GM12878 (cell line): ENCODE measurements at regions not wholly inside any gene's neighbourhood (a gene's known extent, or its start where the extent isn't known, plus 50 kb on each side); places are given as distances from the start of the nearest gene placed in this dataset.

Experiments
- ATAC-seq: fragments of 200-7000 bp; cut with Tn5 transposase; 3 replicates; pipeline ENCODE4 v1.9.1; 2020; ENCODE audit warnings: mild to moderate bottlenecking, moderate library complexity
- BruUV-seq: library from RNA; stranded (reverse); fragments of 400-500 nt; replicated peaks from 2 replicates; lab custom pipeline; 2021; lab: Mats Ljungman, UMichigan
- CTCF ChIA-PET: fragments of 300-600 bp; sonication (Branson Sonifier 250); formaldehyde crosslinking; extraction: SDS; loops from one replicate; lab custom pipeline; 2021; ENCODE audit warnings: inconsistent platforms; lab: Yijun Ruan, JAX
- POLR2A ChIA-PET: fragments of 350-600 bp; formaldehyde crosslinking; extraction: SDS; loops from one replicate; lab custom pipeline; 2021; ENCODE audit warnings: inconsistent platforms; lab: Charles Lee
- RAD21 ChIA-PET: fragments of 300-600 bp; sonication (Branson Sonifier 250); formaldehyde crosslinking; loops from one replicate; lab custom pipeline; 2023; ENCODE audit warnings: antibody characterized with exemption; ENCODE audit not compliant: unreplicated experiment; lab: Charles Lee
- SMC1A ChIA-PET: fragments of 300-600 bp; sonication (Branson Sonifier 250); formaldehyde crosslinking; loops from one replicate; lab custom pipeline; 2023; ENCODE audit not compliant: unreplicated experiment, uncharacterized antibody; lab: Charles Lee
- DNase-seq: peaks from one replicate; pipeline ENCODE4 v3.0.0-alpha.2; 2011; ENCODE audit warnings: low read depth, low spot score
- FAIRE-seq: peaks from 3 replicates; lab custom pipeline; 2011; peaks lifted over from hg19 to GRCh38; lab: Jason Lieb, UNC
- H2AFZ ChIP-seq: 2 replicates; pipeline ENCODE4 v1.6.0; 2011; ENCODE audit warnings: low read depth, low read length, control low read depth; ENCODE audit not compliant: control insufficient read depth
- H3K27ac ChIP-seq: 2 replicates; pipeline ENCODE4 v1.5.1; 2011; ENCODE audit warnings: control low read depth; ENCODE audit not compliant: control insufficient read depth, insufficient read depth
- H3K27me3 ChIP-seq, 2 experiments: replicated peaks in 1 of 2; 2 replicates each; pipeline versions ENCODE4 v1.6.0 to v1.6.1; 2011; ENCODE audit warnings: low read length in 1 of 2; ENCODE audit not compliant: control insufficient read depth in 2 of 2, insufficient read depth in 2 of 2
- H3K36me3 ChIP-seq, 2 experiments: 2 replicates each; pipeline ENCODE4 v1.5.1; 2011; ENCODE audit warnings: low read length in 1 of 2; ENCODE audit not compliant: control insufficient read depth in 2 of 2, insufficient read depth in 2 of 2
- H3K4me1 ChIP-seq: 2 replicates; pipeline ENCODE4 v1.6.1; 2011; ENCODE audit warnings: mild to moderate bottlenecking, low read length, moderate library complexity, mixed read lengths; ENCODE audit not compliant: control insufficient read depth, insufficient read depth
- H3K4me2 ChIP-seq: 2 replicates; pipeline ENCODE4 v1.6.0; 2011; ENCODE audit warnings: control low read depth; ENCODE audit not compliant: control insufficient read depth, insufficient read depth
- H3K4me3 ChIP-seq: fragments of 200-600 bp; sonication (generic); 2 replicates; pipeline ENCODE4 v1.5.1; 2016
- H3K79me2 ChIP-seq: 2 replicates; pipeline ENCODE4 v1.6.0; 2011; ENCODE audit warnings: low read length; ENCODE audit not compliant: control insufficient read depth, insufficient read depth
- H3K9ac ChIP-seq: 2 replicates; pipeline ENCODE4 v1.8.0; 2011; ENCODE audit warnings: low read length, control low read depth, mixed read lengths; ENCODE audit not compliant: control insufficient read depth, insufficient read depth
- H3K9me3 ChIP-seq: replicated peaks from 3 replicates; pipeline ENCODE4 v1.5.1; 2011; ENCODE audit warnings: mild to moderate bottlenecking, low read length; ENCODE audit not compliant: control insufficient read depth, insufficient read depth
- H4K20me1 ChIP-seq: 2 replicates; pipeline ENCODE4 v1.6.0; 2011; ENCODE audit not compliant: control insufficient read depth, insufficient read depth
- EGR1 ChIP-seq, 2 experiments: IDR thresholded peaks; 1 replicate in 1 of 2; 2 replicates in 1 of 2; pipeline ENCODE4 v1.6.1; 2011 to 2012; ENCODE audit warnings: low read depth in 2 of 2, low read length in 2 of 2, borderline replicate concordance in 1 of 2, mild to moderate bottlenecking in 1 of 2, moderate library complexity in 1 of 2
- MAX ChIP-seq: IDR thresholded peaks from 2 replicates; pipeline ENCODE4 v1.6.1; 2012; ENCODE audit warnings: low read depth, low read length, improper control_type of control experiment
- POLR2AphosphoS2 ChIP-seq: IDR thresholded peaks from 2 replicates; pipeline ENCODE4 v1.6.1; 2011; ENCODE audit warnings: low read depth, mild to moderate bottlenecking, low read length, improper control_type of control experiment, moderate library complexity
- RAD51 ChIP-seq: fragments of 450-650 bp; IDR thresholded peaks from 2 replicates; pipeline ENCODE4 v1.6.1; 2016; ENCODE audit warnings: moderate library complexity, mild to moderate bottlenecking, inconsistent platforms
- SIX5 ChIP-seq: IDR thresholded peaks from 2 replicates; pipeline ENCODE4 v1.6.1; 2011; ENCODE audit warnings: mild to moderate bottlenecking, low read depth, low read length, moderate library complexity; ENCODE audit not compliant: severe bottlenecking
- SRF ChIP-seq, 2 experiments: IDR thresholded peaks; 2 replicates each; pipeline ENCODE4 v1.6.1; 2011; ENCODE audit warnings: low read depth in 2 of 2, low read length in 2 of 2, mild to moderate bottlenecking in 1 of 2, moderate library complexity in 1 of 2
- WGBS: methylation state at CpG from one replicate; pipeline ENCODE4 v1.1.6; 2016; ENCODE audit warnings: low lambda C conversion rate; ENCODE audit not compliant: insufficient replicate concordance, insufficient coverage; ENCODE audit errors: missing lambda C conversion rate; 5-methylcytosine and 5-hydroxymethylcytosine counted together
- in situ Hi-C: fragments of 300-500 bp; cut with MboI; formaldehyde crosslinking; loops from 9 replicates; pipeline ENCODE4 v1.14.3; 2018; ENCODE audit warnings: mixed read lengths
- intact Hi-C: fragments of 100-400 bp; cut with micrococcal nuclease; formaldehyde crosslinking; loops from one replicate; pipeline ENCODE4 v1.14.2; 2022; ENCODE audit not compliant: unreplicated experiment
- TF ChIP-seq, protein P1 (sequence below): fragments of 450-650 bp; IDR thresholded peaks from 2 replicates; pipeline ENCODE4 v1.6.1; 2017; ENCODE audit warnings: borderline replicate concordance
- TF ChIP-seq, protein P2 (sequence below): fragments of 450-650 bp; IDR thresholded peaks from 2 replicates; pipeline ENCODE4 v1.6.1; 2016; ENCODE audit warnings: mild to moderate bottlenecking, moderate library complexity, borderline replicate concordance

DNA sequence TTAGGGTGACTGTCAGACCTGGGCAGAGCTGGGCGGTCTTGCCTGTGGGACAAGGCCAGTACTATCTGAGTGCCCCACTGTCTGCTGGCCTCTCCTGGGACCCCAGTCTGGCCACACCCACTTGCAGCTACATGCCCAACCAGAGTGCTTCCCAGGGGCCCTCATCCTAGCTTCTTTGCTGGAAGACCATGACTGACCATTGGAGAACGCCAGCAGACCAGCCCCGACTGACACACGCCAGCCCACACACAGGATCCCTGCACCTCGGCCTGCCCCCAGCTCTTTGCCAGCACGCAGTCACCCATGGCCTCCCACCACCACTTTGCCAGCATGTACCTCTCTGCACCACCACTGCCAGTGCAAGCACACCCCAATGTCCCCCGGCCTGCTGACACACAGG is 585.7 kb downstream of the ZNF674 start:
- Histone ChIP-seq H3K4me3 (no peak overlapping the region), H4K20me1 (no peaks in the 10 kb centered on the region), H3K9me3 (no peaks in the 10 kb centered on the region; the same call in 2 of the 3 replicates), H3K4me2 (no peak overlapping the region), H3K36me3 (no peaks in the 10 kb centered on the region), H3K79me2 (no peaks in the 10 kb centered on the region), H2AFZ (no peak overlapping the region), H3K27ac (no peak overlapping the region), H3K4me1 (no peaks in the 10 kb centered on the region), H3K9ac (no peak overlapping the region), H3K27me3 (no peaks in the 10 kb centered on the region)
- intact Hi-C loops = no loop called here
- TF ChIP-seq MAX (no peak), EGR1 (IDR thresholded peaks at IDR 0.05; ENCODE audit: borderline replicate concordance in 1 of 2, low read depth in 2 of 2, low read length in 2 of 2) (no peak), SIX5 (no peak), SRF (IDR thresholded peaks at IDR 0.05; ENCODE audit: low read depth in 2 of 2, low read length in 2 of 2) (no peak)
- DNase-seq (no peak), FAIRE-seq (no peak), ATAC-seq (no peak)
- WGBS = 25% methylated on average over 7 of the region's 7 CpGs
- ChIA-PET CTCF (no interaction called here), SMC1A (no interaction called here), POLR2A (no interaction called here), RAD21 (no interaction called here)
- in situ Hi-C loops = no loop called here
- BruUV-seq = no TSS peak

DNA sequence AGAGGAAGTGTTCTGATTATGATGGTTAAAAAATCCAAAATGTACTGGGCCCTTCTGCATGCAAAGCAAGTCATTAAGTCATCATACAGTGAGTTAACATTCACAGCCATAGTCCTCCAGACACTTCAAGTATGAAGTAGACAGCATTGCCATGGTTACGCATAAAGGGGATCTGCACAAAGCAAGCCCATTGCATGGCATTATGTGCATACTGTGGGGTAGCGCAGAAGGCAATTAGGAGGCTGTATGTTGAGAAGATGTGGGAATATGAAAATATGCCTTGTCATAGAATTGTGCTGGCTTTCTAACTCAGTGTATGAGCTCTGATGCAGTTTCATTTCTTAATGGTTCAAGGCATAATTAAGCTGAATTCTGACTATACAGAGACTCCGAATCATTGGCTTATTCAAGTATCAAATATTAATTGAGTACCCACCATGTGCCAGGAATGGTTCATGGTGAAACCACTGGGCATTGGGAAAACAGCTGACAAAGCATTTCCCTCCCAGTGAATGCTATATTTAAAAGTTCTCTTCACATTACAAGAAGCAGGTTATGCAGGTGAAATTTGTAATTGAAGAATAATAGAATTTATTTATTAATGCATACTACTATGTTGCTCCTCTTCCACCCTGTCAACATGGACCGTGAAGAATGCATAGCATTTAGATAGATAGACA is 588.9 kb downstream of the ZNF674 start:
- Histone ChIP-seq H2AFZ (no peak overlapping the region), H3K4me1 (no peaks in the 10 kb centered on the region), H3K4me2 (no peak overlapping the region), H3K27me3 (no peaks in the 10 kb centered on the region; a peak in 1 of 4 replicates), H3K9ac (no peak overlapping the region), H3K27ac (no peak overlapping the region), H3K36me3 (no peaks in the 10 kb centered on the region), H3K9me3 (no peaks in the 10 kb centered on the region), H3K4me3 (no peak overlapping the region), H4K20me1 (no peaks in the 10 kb centered on the region)
- no peak for FAIRE-seq
- ATAC-seq = no peak
- SMC1A ChIA-PET = no interaction called here
- POLR2A ChIA-PET = no interaction called here
- TF ChIP-seq POLR2AphosphoS2 (no peak), RAD51 (no peak), SIX5 (no peak)
- TF ChIP-seq, protein P1, sequence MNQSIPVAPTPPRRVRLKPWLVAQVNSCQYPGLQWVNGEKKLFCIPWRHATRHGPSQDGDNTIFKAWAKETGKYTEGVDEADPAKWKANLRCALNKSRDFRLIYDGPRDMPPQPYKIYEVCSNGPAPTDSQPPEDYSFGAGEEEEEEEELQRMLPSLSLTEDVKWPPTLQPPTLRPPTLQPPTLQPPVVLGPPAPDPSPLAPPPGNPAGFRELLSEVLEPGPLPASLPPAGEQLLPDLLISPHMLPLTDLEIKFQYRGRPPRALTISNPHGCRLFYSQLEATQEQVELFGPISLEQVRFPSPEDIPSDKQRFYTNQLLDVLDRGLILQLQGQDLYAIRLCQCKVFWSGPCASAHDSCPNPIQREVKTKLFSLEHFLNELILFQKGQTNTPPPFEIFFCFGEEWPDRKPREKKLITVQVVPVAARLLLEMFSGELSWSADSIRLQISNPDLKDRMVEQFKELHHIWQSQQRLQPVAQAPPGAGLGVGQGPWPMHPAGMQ = no peak
- TF ChIP-seq, protein P2, sequence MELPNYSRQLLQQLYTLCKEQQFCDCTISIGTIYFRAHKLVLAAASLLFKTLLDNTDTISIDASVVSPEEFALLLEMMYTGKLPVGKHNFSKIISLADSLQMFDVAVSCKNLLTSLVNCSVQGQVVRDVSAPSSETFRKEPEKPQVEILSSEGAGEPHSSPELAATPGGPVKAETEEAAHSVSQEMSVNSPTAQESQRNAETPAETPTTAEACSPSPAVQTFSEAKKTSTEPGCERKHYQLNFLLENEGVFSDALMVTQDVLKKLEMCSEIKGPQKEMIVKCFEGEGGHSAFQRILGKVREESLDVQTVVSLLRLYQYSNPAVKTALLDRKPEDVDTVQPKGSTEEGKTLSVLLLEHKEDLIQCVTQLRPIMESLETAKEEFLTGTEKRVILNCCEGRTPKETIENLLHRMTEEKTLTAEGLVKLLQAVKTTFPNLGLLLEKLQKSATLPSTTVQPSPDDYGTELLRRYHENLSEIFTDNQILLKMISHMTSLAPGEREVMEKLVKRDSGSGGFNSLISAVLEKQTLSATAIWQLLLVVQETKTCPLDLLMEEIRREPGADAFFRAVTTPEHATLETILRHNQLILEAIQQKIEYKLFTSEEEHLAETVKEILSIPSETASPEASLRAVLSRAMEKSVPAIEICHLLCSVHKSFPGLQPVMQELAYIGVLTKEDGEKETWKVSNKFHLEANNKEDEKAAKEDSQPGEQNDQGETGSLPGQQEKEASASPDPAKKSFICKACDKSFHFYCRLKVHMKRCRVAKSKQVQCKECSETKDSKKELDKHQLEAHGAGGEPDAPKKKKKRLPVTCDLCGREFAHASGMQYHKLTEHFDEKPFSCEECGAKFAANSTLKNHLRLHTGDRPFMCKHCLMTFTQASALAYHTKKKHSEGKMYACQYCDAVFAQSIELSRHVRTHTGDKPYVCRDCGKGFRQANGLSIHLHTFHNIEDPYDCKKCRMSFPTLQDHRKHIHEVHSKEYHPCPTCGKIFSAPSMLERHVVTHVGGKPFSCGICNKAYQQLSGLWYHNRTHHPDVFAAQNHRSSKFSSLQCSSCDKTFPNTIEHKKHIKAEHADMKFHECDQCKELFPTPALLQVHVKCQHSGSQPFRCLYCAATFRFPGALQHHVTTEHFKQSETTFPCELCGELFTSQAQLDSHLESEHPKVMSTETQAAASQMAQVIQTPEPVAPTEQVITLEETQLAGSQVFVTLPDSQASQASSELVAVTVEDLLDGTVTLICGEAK = no peak
- TF ChIP-seq, all 136 proteins: peak for 0
- H3K79me2 ChIP-seq = no peaks in the 10 kb centered on the region
- BruUV-seq = no TSS peak
- WGBS = 28% methylated on average over 4 of the region's 4 CpGs
- intact Hi-C loops (no loop called here), in situ Hi-C loops (no loop called here)
- ChIA-PET CTCF (no interaction called here), RAD21 (no interaction called here)
- no peak for DNase-seq
